HEK293 (cell line): ENCODE measurements at regions not wholly inside any gene's neighbourhood (a gene's known extent, or its start where the extent isn't known, plus 50 kb on each side); places are given as distances from the start of the nearest gene placed in this dataset.

Source experiments
- CTCF ChIA-PET: fragments of 350-600 bp; formaldehyde crosslinking; extraction: SDS; loops from one replicate; lab custom pipeline; 2021; ENCODE audit warnings: antibody characterized with exemption; lab: Yijun Ruan, JAX
- POLR2A ChIA-PET: fragments of 300-600 bp; formaldehyde crosslinking; extraction: SDS; loops from one replicate; lab custom pipeline; 2020; ENCODE audit warnings: antibody characterized with exemption, inconsistent platforms; lab: Yijun Ruan, JAX
- H3K27ac ChIP-seq: fragments of 200-500 bp; sonication (Bioruptor generic); 2 replicates; pipeline ENCODE4 v1.5.1; 2014; ENCODE audit warnings: low read depth, low read length, control low read depth, inconsistent platforms; ENCODE audit errors: extremely low read depth
- H3K36me3 ChIP-seq, 2 experiments: fragments of 200-500 bp in 1 of 2; sonication (Bioruptor generic) in 1 of 2; 1 replicate in 1 of 2; 2 replicates in 1 of 2; pipeline ENCODE4 v1.5.1; 2014 to 2017; ENCODE audit warnings: inconsistent platforms in 2 of 2, low read length in 2 of 2; ENCODE audit not compliant: control insufficient read depth in 2 of 2, insufficient read depth in 1 of 2
- H3K4me1 ChIP-seq: fragments of 200-500 bp; sonication (Bioruptor generic); 2 replicates; pipeline ENCODE4 v1.5.1; 2014; ENCODE audit warnings: mild to moderate bottlenecking, low read length, inconsistent platforms; ENCODE audit not compliant: control insufficient read depth, insufficient read depth
- H3K4me3 ChIP-seq: 2 replicates; pipeline ENCODE4 v1.5.1; 2011; ENCODE audit warnings: low read depth, mild to moderate bottlenecking, control low read depth, low read length, moderate library complexity
- H3K9me3 ChIP-seq: fragments of 200-500 bp; sonication (Bioruptor generic); 2 replicates; pipeline ENCODE4 v1.5.1; 2014; ENCODE audit warnings: low read depth, low read length, inconsistent platforms; ENCODE audit not compliant: control insufficient read depth, insufficient read depth
- BCL11B ChIP-seq: fragments of 450-650 bp; formaldehyde crosslinking; IDR thresholded peaks from 2 replicates; pipeline ENCODE4 v1.5.1; 2016; ENCODE audit warnings: low read depth, missing biosample characterization, missing genetic modification characterization
- EGR2 ChIP-seq: fragments of 450-650 bp; formaldehyde crosslinking; IDR thresholded peaks from 2 replicates; pipeline ENCODE4 v1.5.1; 2016; ENCODE audit warnings: low read depth, missing biosample characterization, missing genetic modification characterization
- FEZF1 ChIP-seq: fragments of 450-650 bp; formaldehyde crosslinking; IDR thresholded peaks from 2 replicates; pipeline ENCODE4 v1.5.1; 2016; ENCODE audit warnings: missing biosample characterization, missing genetic modification characterization
- GLI2 ChIP-seq: fragments of 450-650 bp; formaldehyde crosslinking; IDR thresholded peaks from 2 replicates; pipeline ENCODE4; 2017; ENCODE audit warnings: missing biosample characterization, missing genetic modification characterization, low read depth, borderline replicate concordance
- KLF1 ChIP-seq: fragments of 450-650 bp; formaldehyde crosslinking; IDR thresholded peaks from 2 replicates; pipeline ENCODE4 v1.5.1; 2016; ENCODE audit warnings: missing biosample characterization, missing genetic modification characterization
- KLF7 ChIP-seq: fragments of 450-650 bp; formaldehyde crosslinking; IDR thresholded peaks from 2 replicates; pipeline ENCODE4 v1.5.1; 2016; ENCODE audit warnings: missing biosample characterization, missing genetic modification characterization, borderline replicate concordance
- KLF8 ChIP-seq: fragments of 450-650 bp; formaldehyde crosslinking; IDR thresholded peaks from 2 replicates; pipeline ENCODE4 v1.5.1; 2016; ENCODE audit warnings: missing biosample characterization, missing genetic modification characterization
- TCF7L2 ChIP-seq: IDR thresholded peaks from 2 replicates; pipeline ENCODE4 v1.6.1; 2011; ENCODE audit warnings: low read depth, mild to moderate bottlenecking, inconsistent platforms, low read length, moderate library complexity, borderline replicate concordance
- ZBTB49 ChIP-seq: fragments of 450-650 bp; formaldehyde crosslinking; IDR thresholded peaks from 2 replicates; pipeline ENCODE4 v1.5.1; 2016; ENCODE audit warnings: missing biosample characterization, missing genetic modification characterization, low read depth
- ZEB2 ChIP-seq: fragments of 450-650 bp; formaldehyde crosslinking; IDR thresholded peaks from 2 replicates; pipeline ENCODE4 v1.5.1; 2016; ENCODE audit warnings: missing biosample characterization, missing genetic modification characterization
- ZNF112 ChIP-seq: fragments of 450-650 bp; formaldehyde crosslinking; IDR thresholded peaks from 2 replicates; pipeline ENCODE4 v1.5.0; 2017; ENCODE audit warnings: missing biosample characterization, missing genetic modification characterization
- ZNF114 ChIP-seq: fragments of 450-650 bp; formaldehyde crosslinking; IDR thresholded peaks from 2 replicates; pipeline ENCODE4 v1.5.0; 2017; ENCODE audit warnings: missing biosample characterization, missing genetic modification characterization
- ZNF146 ChIP-seq: fragments of 450-650 bp; formaldehyde crosslinking; IDR thresholded peaks from 2 replicates; pipeline ENCODE4 v1.5.1; 2016; ENCODE audit warnings: missing biosample characterization, missing genetic modification characterization
- ZNF155 ChIP-seq: fragments of 450-650 bp; formaldehyde crosslinking; IDR thresholded peaks from 2 replicates; pipeline ENCODE4 v1.5.1; 2016; ENCODE audit warnings: missing biosample characterization, missing genetic modification characterization
- ZNF16 ChIP-seq: fragments of 450-650 bp; formaldehyde crosslinking; IDR thresholded peaks from 2 replicates; pipeline ENCODE4 v1.5.1; 2016; ENCODE audit warnings: low read depth, missing biosample characterization, missing genetic modification characterization
- ZNF248 ChIP-seq: fragments of 450-650 bp; formaldehyde crosslinking; IDR thresholded peaks from 2 replicates; pipeline ENCODE4 v1.5.1; 2017; ENCODE audit warnings: missing biosample characterization, missing genetic modification characterization
- ZNF335 ChIP-seq: fragments of 450-650 bp; formaldehyde crosslinking; conservative IDR thresholded peaks from 2 replicates; pipeline ENCODE4 v1.5.1; 2016; ENCODE audit warnings: missing biosample characterization, missing genetic modification characterization
- ZNF391 ChIP-seq: fragments of 450-650 bp; formaldehyde crosslinking; IDR thresholded peaks from 2 replicates; pipeline ENCODE4 v1.5.1; 2016; ENCODE audit warnings: low read depth, missing biosample characterization, missing genetic modification characterization, borderline replicate concordance
- ZNF416 ChIP-seq: fragments of 450-650 bp; formaldehyde crosslinking; IDR thresholded peaks from 2 replicates; pipeline ENCODE4 v1.5.1; 2016; ENCODE audit warnings: missing biosample characterization, missing genetic modification characterization
- ZNF510 ChIP-seq: fragments of 450-650 bp; formaldehyde crosslinking; IDR thresholded peaks from 2 replicates; pipeline ENCODE4 v1.5.1; 2018; ENCODE audit warnings: mild to moderate bottlenecking, missing genetic modification characterization, missing biosample characterization; ENCODE audit not compliant: insufficient replicate concordance
- ZNF514 ChIP-seq: fragments of 450-650 bp; formaldehyde crosslinking; IDR thresholded peaks from 2 replicates; pipeline ENCODE4 v1.5.1; 2016; ENCODE audit warnings: missing biosample characterization, missing genetic modification characterization
- ZNF521 ChIP-seq: fragments of 450-650 bp; formaldehyde crosslinking; IDR thresholded peaks from 2 replicates; pipeline ENCODE4 v1.5.1; 2017; ENCODE audit warnings: missing biosample characterization, mild to moderate bottlenecking, missing genetic modification characterization
- ZNF571 ChIP-seq: fragments of 450-650 bp; formaldehyde crosslinking; IDR thresholded peaks from 2 replicates; pipeline ENCODE4 v1.5.0; 2017; ENCODE audit warnings: missing biosample characterization, missing genetic modification characterization
- ZNF610 ChIP-seq: fragments of 450-650 bp; formaldehyde crosslinking; IDR thresholded peaks from 2 replicates; pipeline ENCODE4 v1.5.1; 2016; ENCODE audit warnings: missing biosample characterization, missing genetic modification characterization, borderline replicate concordance
- ZNF624 ChIP-seq: fragments of 450-650 bp; formaldehyde crosslinking; IDR thresholded peaks from 2 replicates; pipeline ENCODE4 v1.5.1; 2017; ENCODE audit warnings: missing biosample characterization, missing genetic modification characterization
- ZNF629 ChIP-seq: fragments of 450-650 bp; formaldehyde crosslinking; IDR thresholded peaks from 2 replicates; pipeline ENCODE4 v1.5.1; 2017; ENCODE audit warnings: missing biosample characterization, missing genetic modification characterization
- ZNF670 ChIP-seq: fragments of 450-650 bp; formaldehyde crosslinking; IDR thresholded peaks from 2 replicates; pipeline ENCODE4 v1.5.1; 2016; ENCODE audit warnings: missing biosample characterization, missing genetic modification characterization, low read depth
- ZNF707 ChIP-seq: fragments of 450-650 bp; formaldehyde crosslinking; IDR thresholded peaks from 2 replicates; pipeline ENCODE4 v1.5.1; 2016; ENCODE audit warnings: missing biosample characterization, missing genetic modification characterization
- ZNF830 ChIP-seq: fragments of 450-650 bp; IDR thresholded peaks from 2 replicates; pipeline ENCODE4 v1.5.0; 2018; ENCODE audit warnings: missing biosample characterization, missing genetic modification characterization, low read depth, mild to moderate bottlenecking, moderate library complexity
- ZSCAN18 ChIP-seq: fragments of 450-650 bp; formaldehyde crosslinking; IDR thresholded peaks from 2 replicates; pipeline ENCODE4 v1.5.1; 2016; ENCODE audit warnings: missing biosample characterization, missing genetic modification characterization
- TF ChIP-seq, protein P1 (sequence below): fragments of 450-650 bp; formaldehyde crosslinking; IDR thresholded peaks from 2 replicates; pipeline ENCODE4 v1.5.1; 2017; ENCODE audit warnings: missing biosample characterization, missing genetic modification characterization

DNA sequence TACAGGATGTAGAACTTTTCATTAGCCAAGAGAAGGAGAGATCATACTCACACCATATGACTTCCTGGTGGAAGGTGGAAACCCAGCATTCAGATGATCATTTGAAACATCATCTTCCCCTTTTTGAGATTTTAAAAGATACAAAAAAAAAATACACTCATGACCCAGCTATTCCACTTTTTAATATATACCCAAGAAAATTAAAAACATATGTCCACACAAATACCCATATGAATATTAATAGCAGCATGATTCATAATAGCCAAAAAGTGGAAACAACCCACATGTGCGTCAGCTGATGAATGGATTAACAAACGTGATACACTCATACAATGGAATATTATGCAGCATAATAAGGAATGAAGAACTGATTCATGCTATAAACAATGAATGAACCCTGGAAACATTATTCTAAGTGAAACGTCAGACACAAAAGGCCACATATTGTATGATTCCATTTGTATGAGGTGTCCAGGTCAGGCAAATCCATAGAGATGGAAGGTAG lies 130.0 kb upstream of the SGK1 start:
- POLR2A ChIA-PET: no interaction called here
- Histone ChIP-seq H3K36me3 (no peaks in the 10 kb centered on the region), H3K4me1 (no peaks in the 10 kb centered on the region), H3K9me3 (no peaks in the 10 kb centered on the region), H3K4me3 (no peak overlapping the region), H3K27ac (no peak overlapping the region)
- TF ChIP-seq ZNF416 (tag by site-specific recombination) (no peak), ZNF670 (tag by site-specific recombination) (no peak), ZNF510 (tag by site-specific recombination) (no peak), ZEB2 (tag by site-specific recombination) (no peak), KLF8 (tag by site-specific recombination) (no peak), ZNF391 (no peak), ZNF610 (tag by site-specific recombination) (no peak), ZNF16 (tag by site-specific recombination) (no peak), ZNF830 (tag by site-specific recombination) (no peak), ZNF112 (tag by site-specific recombination) (no peak), BCL11B (no peak), KLF7 (no peak)
- CTCF ChIA-PET: no interaction called here

- CTCF ChIA-PET: no interaction called here
- TF ChIP-seq ZSCAN18 (tag by site-specific recombination): no peak
- no peak for TF ChIP-seq ZNF624 (tag by site-specific recombination)
- no peak for TF ChIP-seq ZNF248 (tag by site-specific recombination)
- no peak for TF ChIP-seq ZNF629
- TF ChIP-seq FEZF1 (tag by site-specific recombination): no peak
- TF ChIP-seq ZNF155 (tag by site-specific recombination): no peak
- TF ChIP-seq TCF7L2: no peak
- no peak for TF ChIP-seq GLI2 (tag by site-specific recombination)
- TF ChIP-seq KLF1 (tag by site-specific recombination): no peak
- TF ChIP-seq ZNF514: no peak
- TF ChIP-seq ZNF335 (tag by site-specific recombination): no peak
- no peak for TF ChIP-seq ZNF571
- TF ChIP-seq, all 188 proteins: peak for 0
- H3K4me1 ChIP-seq: no peaks in the 10 kb centered on the region
- no peaks in the 10 kb centered on the region for H3K9me3 ChIP-seq
- no peak overlapping the region for H3K27ac ChIP-seq
- H3K4me3 ChIP-seq: no peak overlapping the region
- no peaks in the 10 kb centered on the region for H3K36me3 ChIP-seq
- POLR2A ChIA-PET: no interaction called here
These were observed 129.5 kb upstream of the SGK1 start for GRCh38 chr6:134447423-134447822.

DNA sequence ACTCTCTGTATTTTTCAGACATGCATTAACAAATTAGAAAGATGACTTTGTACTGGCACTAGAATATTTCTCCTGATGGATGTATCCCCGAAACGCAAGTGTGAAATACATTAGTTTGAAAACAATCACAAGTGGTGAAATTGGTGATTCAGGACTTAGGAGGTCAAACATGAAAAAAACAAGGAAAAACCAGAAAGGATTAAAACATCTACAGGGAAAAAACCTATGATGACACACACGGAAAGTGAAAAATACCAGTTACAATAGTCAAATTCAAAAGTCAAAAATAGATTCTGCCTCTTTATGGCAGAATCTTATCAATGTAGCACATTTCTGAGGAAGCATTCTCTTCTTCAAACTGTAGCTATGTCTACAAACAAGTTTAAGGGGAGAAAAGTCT lies 129.0 kb upstream of the SGK1 start:
- no peaks in the 10 kb centered on the region for H3K9me3 ChIP-seq
- H3K4me3 ChIP-seq: no peak overlapping the region
- no peaks in the 10 kb centered on the region for H3K4me1 ChIP-seq
- no peak overlapping the region for H3K27ac ChIP-seq
- H3K36me3 ChIP-seq: no peaks in the 10 kb centered on the region
- CTCF ChIA-PET: no interaction called here
- POLR2A ChIA-PET: no interaction called here
- TF ChIP-seq ZNF114 (no peak), ZNF629 (no peak), ZNF146 (no peak), ZBTB49 (tag by site-specific recombination) (no peak), EGR2 (tag by site-specific recombination) (no peak), ZNF707 (tag by site-specific recombination) (no peak), ZNF521 (no peak)
- TF ChIP-seq, protein P1, sequence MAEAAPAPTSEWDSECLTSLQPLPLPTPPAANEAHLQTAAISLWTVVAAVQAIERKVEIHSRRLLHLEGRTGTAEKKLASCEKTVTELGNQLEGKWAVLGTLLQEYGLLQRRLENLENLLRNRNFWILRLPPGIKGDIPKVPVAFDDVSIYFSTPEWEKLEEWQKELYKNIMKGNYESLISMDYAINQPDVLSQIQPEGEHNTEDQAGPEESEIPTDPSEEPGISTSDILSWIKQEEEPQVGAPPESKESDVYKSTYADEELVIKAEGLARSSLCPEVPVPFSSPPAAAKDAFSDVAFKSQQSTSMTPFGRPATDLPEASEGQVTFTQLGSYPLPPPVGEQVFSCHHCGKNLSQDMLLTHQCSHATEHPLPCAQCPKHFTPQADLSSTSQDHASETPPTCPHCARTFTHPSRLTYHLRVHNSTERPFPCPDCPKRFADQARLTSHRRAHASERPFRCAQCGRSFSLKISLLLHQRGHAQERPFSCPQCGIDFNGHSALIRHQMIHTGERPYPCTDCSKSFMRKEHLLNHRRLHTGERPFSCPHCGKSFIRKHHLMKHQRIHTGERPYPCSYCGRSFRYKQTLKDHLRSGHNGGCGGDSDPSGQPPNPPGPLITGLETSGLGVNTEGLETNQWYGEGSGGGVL (tag by site-specific recombination): no peak
